Cerebellar cortex (tissue), 1 donor: ENCODE measurements at regions not wholly inside any gene's neighbourhood (a gene's known extent, or its start where the extent isn't known, plus 50 kb on each side); places are given as distances from the start of the nearest gene placed in this dataset.

ENCODE experiments used
- DNase-seq: peaks from one replicate; pipeline ENCODE4 v3.0.0-alpha.2; 2015; ENCODE audit warnings: low spot score

GRCh38 chr11:56932572-56933220 is 56.0 kb upstream of the OR5AK2 start:
- DNase-seq, result no peak

GRCh38 chr11:56923116-56923515 is 65.6 kb upstream of the OR5AK2 start:
- DNase-seq, result no peak

GRCh38 chr11:56922421-56922820 is 66.3 kb upstream of the OR5AK2 start:
- DNase-seq, result no peak

GRCh38 chr11:56917708-56918400 is 70.9 kb upstream of the OR5AK2 start:
- no peak for DNase-seq

GRCh38 chr11:56916587-56916986 is 72.1 kb upstream of the OR5AK2 start:
- no peak for DNase-seq

GRCh38 chr11:56916162-56916561 is 72.6 kb upstream of the OR5AK2 start:
- DNase-seq, result no peak

GRCh38 chr11:56911312-56911711 is 77.4 kb upstream of the OR5AK2 start:
- no peak for DNase-seq

- no peak for DNase-seq
Observed at GRCh38 chr11:56910785-56911184, 77.9 kb upstream of the OR5AK2 start.

GRCh38 chr11:56910046-56910773 is 78.5 kb upstream of the OR5AK2 start:
- no peak for DNase-seq

- DNase-seq, result no peak
Observed at GRCh38 chr11:56909563-56909962, 79.2 kb upstream of the OR5AK2 start.

GRCh38 chr11:56909080-56909479 is 79.6 kb upstream of the OR5AK2 start:
- no peak for DNase-seq

- no peak for DNase-seq
Observed at GRCh38 chr11:56906683-56907148, 82.0 kb upstream of the OR5AK2 start.

GRCh38 chr11:56905936-56906335 is 82.8 kb upstream of the OR5AK2 start:
- DNase-seq, result no peak

- DNase-seq, result no peak
Observed at GRCh38 chr11:56905442-56905841, 83.3 kb upstream of the OR5AK2 start.

- no peak for DNase-seq
Observed at GRCh38 chr11:56898856-56899255, 89.9 kb upstream of the OR5AK2 start.

GRCh38 chr11:56890584-56891305 is 98.0 kb upstream of the OR5AK2 start:
- DNase-seq, result no peak

GRCh38 chr11:56889986-56890385 is 98.7 kb upstream of the OR5AK2 start:
- no peak for DNase-seq

GRCh38 chr11:56887940-56888339 is 100.8 kb upstream of the OR5AK2 start:
- DNase-seq, result no peak

GRCh38 chr11:56886455-56886854 is 102.3 kb upstream of the OR5AK2 start:
- DNase-seq, result no peak

GRCh38 chr11:56885854-56886253 is 102.9 kb upstream of the OR5AK2 start:
- DNase-seq, result no peak

- DNase-seq, result no peak
Observed at GRCh38 chr11:56885177-56885576, 103.5 kb upstream of the OR5AK2 start.

GRCh38 chr11:56883371-56883987 is 105.2 kb upstream of the OR5AK2 start:
- no peak for DNase-seq
